ENCODE measurements at regions not wholly inside any gene's neighbourhood (a gene's known extent, or its start where the extent isn't known, plus 50 kb on each side); places are given as distances from the start of the nearest gene placed in this dataset.
"Not testable (repeated sequence)": the region's sequence is repeated elsewhere in the genome, so short reads cannot be mapped to it uniquely, and the experiment has no call there.

GRCh38 chrX:140274811-140275525 lies 229.9 kb downstream of the SOX3 start:
- H3K27ac Mint-ChIP-seq, result no peak overlapping the region
- peaks cover 3% of the 10 kb centered on the region for H3K9me3 Mint-ChIP-seq
- no peak overlapping the region for H3K4me3 Mint-ChIP-seq
- DNase-seq (no peak), ATAC-seq (no peak)
- no peaks in the 10 kb centered on the region for H3K27me3 Mint-ChIP-seq
- no peaks in the 10 kb centered on the region for H3K4me1 Mint-ChIP-seq
- no peaks in the 10 kb centered on the region for H3K36me3 Mint-ChIP-seq (ENCODE audit: low read depth)

- H3K36me3 Mint-ChIP-seq (ENCODE audit: low read depth), result no peaks in the 10 kb centered on the region
- DNase-seq (no peak), ATAC-seq (no peak)
- H3K9me3 Mint-ChIP-seq, result peaks cover 7% of the 10 kb centered on the region
- no peak overlapping the region for H3K27ac Mint-ChIP-seq
- H3K27me3 Mint-ChIP-seq, result no peaks in the 10 kb centered on the region
- no peak overlapping the region for H3K4me3 Mint-ChIP-seq
- H3K4me1 Mint-ChIP-seq, result no peaks in the 10 kb centered on the region
Measured at GRCh38 chrX:140273921-140274320, 230.9 kb downstream of the SOX3 start.

- H3K27ac Mint-ChIP-seq, result no peak overlapping the region
- DNase-seq (no peak), ATAC-seq (no peak)
- no peaks in the 10 kb centered on the region for H3K4me1 Mint-ChIP-seq
- H3K36me3 Mint-ChIP-seq (ENCODE audit: low read depth), result no peaks in the 10 kb centered on the region
- no peak overlapping the region for H3K4me3 Mint-ChIP-seq
- H3K27me3 Mint-ChIP-seq, result no peaks in the 10 kb centered on the region
- no peaks in the 10 kb centered on the region for H3K9me3 Mint-ChIP-seq
Measured at GRCh38 chrX:140250391-140250790, 254.5 kb downstream of the SOX3 start.

DNA sequence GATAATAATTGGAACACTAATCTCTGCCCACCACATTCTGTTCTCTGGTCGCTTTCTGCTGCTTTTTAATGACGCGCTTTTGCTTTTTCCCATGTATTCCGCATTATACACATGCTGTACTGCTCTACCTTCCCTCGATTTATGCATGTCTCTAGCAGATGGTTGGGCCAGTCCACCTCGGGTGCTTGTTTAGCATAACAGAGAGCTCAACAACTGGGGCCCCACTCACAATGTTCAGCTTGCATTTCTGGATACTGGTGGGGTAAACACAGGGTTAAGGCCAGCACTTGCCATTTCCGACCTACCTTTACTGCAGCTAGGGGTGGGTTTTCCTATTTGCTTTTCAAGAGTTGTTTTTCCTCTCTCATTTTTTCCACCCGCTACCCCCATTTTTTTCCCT lies 255.8 kb downstream of the SOX3 start:
- H3K4me3 Mint-ChIP-seq, result no peak overlapping the region
- no peaks in the 10 kb centered on the region for H3K4me1 Mint-ChIP-seq
- no peak overlapping the region for H3K27ac Mint-ChIP-seq

DNA sequence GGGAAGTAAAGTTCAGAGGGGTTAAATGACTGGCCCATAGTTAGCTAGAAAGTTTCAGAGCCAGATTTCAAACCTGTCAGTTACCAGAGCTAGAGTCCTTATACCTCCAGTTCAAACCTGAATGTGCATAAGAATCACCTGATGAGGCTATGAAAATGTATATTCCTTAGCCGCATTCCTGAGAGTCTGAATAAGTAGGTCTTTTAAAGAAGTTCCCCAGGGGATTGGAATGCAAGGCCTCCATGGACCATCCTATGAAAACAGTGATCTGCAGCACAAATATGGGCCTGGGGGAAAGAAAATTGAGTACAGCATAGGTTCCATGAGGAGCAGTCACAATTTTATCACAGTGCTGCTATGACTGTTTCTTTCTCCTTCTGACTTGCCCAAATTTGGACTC lies 263.9 kb upstream of the CXorf66 start:
- peaks cover 4% of the 10 kb centered on the region for H3K9me3 Mint-ChIP-seq
- no peak overlapping the region for H3K27ac Mint-ChIP-seq
- ATAC-seq (no peak), DNase-seq (no peak)
- no peaks in the 10 kb centered on the region for H3K36me3 Mint-ChIP-seq (ENCODE audit: low read depth)
- no peaks in the 10 kb centered on the region for H3K4me1 Mint-ChIP-seq
- no peaks in the 10 kb centered on the region for H3K27me3 Mint-ChIP-seq
- H3K4me3 Mint-ChIP-seq, result no peak overlapping the region

More for the DNA sequence above, 255.8 kb downstream of the SOX3 start:
- ATAC-seq (no peak), DNase-seq (no peak)
- Mint-ChIP-seq H3K36me3 (ENCODE audit: low read depth) (no peaks in the 10 kb centered on the region), H3K9me3 (no peaks in the 10 kb centered on the region), H3K27me3 (no peaks in the 10 kb centered on the region)

- H3K9me3 Mint-ChIP-seq; ATAC-seq; H3K27me3 Mint-ChIP-seq; H3K36me3 Mint-ChIP-seq (ENCODE audit: low read depth); H3K4me1 Mint-ChIP-seq; DNase-seq; H3K27ac Mint-ChIP-seq; H3K4me3 Mint-ChIP-seq: not testable (repeated sequence)
Measured at GRCh38 chrX:140226037-140226436, 260.7 kb upstream of the CXorf66 start.

DNA sequence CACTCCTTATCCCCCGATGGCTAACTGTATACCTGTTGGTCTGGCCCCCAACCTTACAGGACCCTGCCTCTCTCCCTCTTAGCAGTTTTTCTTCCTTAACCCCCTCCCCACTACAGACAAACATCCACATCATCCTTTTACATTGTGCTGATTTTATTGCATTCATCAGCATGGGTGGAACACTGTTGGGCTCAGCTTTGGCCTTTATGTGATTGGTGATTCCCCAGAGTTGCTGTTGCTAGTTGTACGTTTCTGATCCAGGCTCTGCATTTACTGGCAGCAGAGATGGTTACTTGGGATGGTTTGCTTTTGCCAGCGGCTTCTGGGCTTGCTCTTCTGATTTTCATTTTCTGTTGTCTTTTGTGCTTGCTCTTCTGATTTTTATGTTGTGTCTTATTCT lies 250.6 kb upstream of the CXorf66 start:
- not testable (repeated sequence) for H3K9me3 Mint-ChIP-seq; H3K27ac Mint-ChIP-seq; H3K36me3 Mint-ChIP-seq (ENCODE audit: low read depth)

GRCh38 chrX:140214518-140214917 lies 249.2 kb upstream of the CXorf66 start:
- H3K27ac Mint-ChIP-seq; H3K27me3 Mint-ChIP-seq; H3K36me3 Mint-ChIP-seq (ENCODE audit: low read depth); H3K4me1 Mint-ChIP-seq; DNase-seq; H3K9me3 Mint-ChIP-seq; H3K4me3 Mint-ChIP-seq; ATAC-seq: not testable (repeated sequence)

More for the DNA sequence above, 250.6 kb upstream of the CXorf66 start:
- DNase-seq, ATAC-seq, H3K4me3 Mint-ChIP-seq, H3K27me3 Mint-ChIP-seq, H3K4me1 Mint-ChIP-seq: not testable (repeated sequence)

DNA sequence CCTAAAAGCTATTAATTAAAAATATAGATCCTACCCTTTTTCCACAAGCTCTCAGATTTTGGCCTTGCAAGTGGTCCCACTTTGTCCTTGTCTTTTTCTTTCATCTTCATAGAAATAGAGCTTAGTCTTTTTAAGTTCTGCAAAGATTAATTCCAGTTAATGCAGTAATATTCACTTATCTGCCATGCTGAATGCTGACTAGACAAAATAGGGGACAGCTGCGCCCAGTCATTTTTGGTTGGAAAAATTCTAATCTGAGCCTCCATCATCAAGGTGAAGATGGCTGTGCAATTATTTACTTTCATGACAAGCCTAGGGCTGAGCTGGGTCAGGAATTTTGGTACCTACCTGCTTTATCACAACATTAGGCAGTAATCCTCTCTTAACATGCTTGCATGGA lies 241.3 kb upstream of the CXorf66 start:
- Mint-ChIP-seq H3K4me3 (no peak overlapping the region), H3K4me1 (no peaks in the 10 kb centered on the region), H3K27me3 (no peaks in the 10 kb centered on the region), H3K27ac (no peak overlapping the region), H3K36me3 (ENCODE audit: low read depth) (no peaks in the 10 kb centered on the region), H3K9me3 (no peaks in the 10 kb centered on the region)
- DNase-seq (no peak), ATAC-seq (no peak)

DNA sequence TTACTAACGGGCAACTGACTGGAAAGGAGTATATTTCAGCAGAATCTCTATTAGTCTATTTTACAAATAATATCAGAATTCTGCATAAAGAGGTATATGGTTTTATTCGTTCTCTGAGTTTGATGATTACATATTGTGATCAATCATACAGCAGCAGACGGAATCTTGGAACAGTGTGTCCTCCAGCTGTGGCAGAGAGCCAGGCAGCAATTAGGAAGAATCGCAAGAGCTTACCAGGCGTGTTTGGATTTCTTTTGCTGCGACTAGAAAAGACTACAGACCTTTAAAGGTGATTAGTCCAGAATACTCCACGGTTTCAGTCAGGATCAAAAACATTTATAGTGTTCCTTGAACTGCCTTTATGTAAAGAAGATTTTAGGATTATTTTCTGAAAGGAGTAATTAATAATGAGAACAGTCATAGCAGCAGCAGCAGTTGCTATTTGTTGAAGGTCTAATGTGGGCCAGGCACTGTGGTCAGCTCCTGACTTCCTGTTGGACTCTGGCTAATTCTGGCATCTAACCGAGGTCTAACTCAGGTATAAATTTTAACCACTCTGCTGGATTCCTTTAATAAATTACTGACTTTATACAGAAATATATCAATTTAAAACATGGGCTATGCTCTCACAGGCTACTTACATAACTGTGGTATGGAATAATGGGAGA lies 225.3 kb upstream of the CXorf66 start:
- Mint-ChIP-seq H3K9me3 (no peaks in the 10 kb centered on the region), H3K27me3 (no peaks in the 10 kb centered on the region), H3K4me3 (no peak overlapping the region), H3K4me1 (no peaks in the 10 kb centered on the region), H3K36me3 (ENCODE audit: low read depth) (no peaks in the 10 kb centered on the region), H3K27ac (no peak overlapping the region)
- DNase-seq, result no peak
- ATAC-seq, result no peak

- Mint-ChIP-seq H3K36me3 (ENCODE audit: low read depth) (no peaks in the 10 kb centered on the region), H3K27ac (no peak overlapping the region), H3K4me3 (no peak overlapping the region), H3K4me1 (no peaks in the 10 kb centered on the region), H3K27me3 (no peaks in the 10 kb centered on the region), H3K9me3 (no peaks in the 10 kb centered on the region)
- DNase-seq (no peak), ATAC-seq (no peak)
Measured at GRCh38 chrX:140180585-140180984, 215.3 kb upstream of the CXorf66 start.

GRCh38 chrX:140177821-140178220 lies 212.5 kb upstream of the CXorf66 start:
- Mint-ChIP-seq H3K4me1 (no peaks in the 10 kb centered on the region), H3K27me3 (no peaks in the 10 kb centered on the region), H3K27ac (no peak overlapping the region), H3K36me3 (ENCODE audit: low read depth) (no peaks in the 10 kb centered on the region), H3K9me3 (no peaks in the 10 kb centered on the region), H3K4me3 (no peak overlapping the region)
- DNase-seq, result no peak
- no peak for ATAC-seq

GRCh38 chrX:140172401-140172800 lies 207.1 kb upstream of the CXorf66 start:
- H3K9me3 Mint-ChIP-seq, result peaks cover 4% of the 10 kb centered on the region
- H3K36me3 Mint-ChIP-seq (ENCODE audit: low read depth), result no peaks in the 10 kb centered on the region
- DNase-seq (no peak), ATAC-seq (no peak)
- H3K27ac Mint-ChIP-seq, result no peak overlapping the region
- H3K4me1 Mint-ChIP-seq, result no peaks in the 10 kb centered on the region
- no peaks in the 10 kb centered on the region for H3K27me3 Mint-ChIP-seq
- H3K4me3 Mint-ChIP-seq, result no peak overlapping the region

DNA sequence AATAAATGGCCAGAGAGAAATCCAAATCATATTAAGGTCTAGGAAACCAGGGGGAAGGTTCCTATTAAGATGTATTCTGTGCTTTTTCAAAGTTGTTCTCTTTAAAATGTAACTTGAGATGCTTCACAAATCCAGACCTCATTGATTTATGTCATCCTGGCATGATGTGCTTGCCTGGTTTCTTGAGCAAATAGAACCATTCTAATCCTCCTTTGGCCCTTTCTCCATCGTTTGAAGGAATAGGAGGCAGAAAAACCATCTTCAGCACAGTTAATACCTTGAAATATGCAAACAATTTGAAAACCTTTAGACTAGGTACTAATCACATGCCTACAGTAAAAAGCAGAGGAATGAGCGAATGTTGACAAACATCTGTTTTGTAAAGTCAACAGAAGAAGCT lies 202.2 kb upstream of the CXorf66 start:
- Mint-ChIP-seq H3K4me1 (no peaks in the 10 kb centered on the region), H3K27me3 (no peaks in the 10 kb centered on the region), H3K36me3 (ENCODE audit: low read depth) (no peaks in the 10 kb centered on the region), H3K9me3 (peaks cover 4% of the 10 kb centered on the region), H3K27ac (no peak overlapping the region), H3K4me3 (no peak overlapping the region)
- no peak for DNase-seq
- no peak for ATAC-seq

- no peak for DNase-seq
- Mint-ChIP-seq H3K27me3 (no peaks in the 10 kb centered on the region), H3K4me3 (no peak overlapping the region), H3K9me3 (no peaks in the 10 kb centered on the region), H3K36me3 (ENCODE audit: low read depth) (no peaks in the 10 kb centered on the region), H3K4me1 (no peaks in the 10 kb centered on the region), H3K27ac (no peak overlapping the region)
- no peak for ATAC-seq
Measured at GRCh38 chrX:140165849-140166248, 200.5 kb upstream of the CXorf66 start.

Data from activated naive CD8-positive, alpha-beta T cell treated with anti-CD3 and anti-CD28 coated beads, Interleukin-2, amount 50 U/mL, for 24 hours (primary cell).